Smooth muscle cell of the brain vasculature (primary cell): ENCODE measurements at regions not wholly inside any gene's neighbourhood (a gene's known extent, or its start where the extent isn't known, plus 50 kb on each side); places are given as distances from the start of the nearest gene placed in this dataset.

ENCODE experiments used
- DNase-seq: peaks from one replicate; pipeline ENCODE4 v3.0.0-alpha.2; 2012; ENCODE audit warnings: low read depth, low spot score

GRCh38 chr10:44244745-44245600, 139.9 kb downstream of the CXCL12 start:
- DNase-seq, result no peak

- no peak for DNase-seq
These were observed 140.9 kb downstream of the CXCL12 start for GRCh38 chr10:44243851-44244510.

GRCh38 chr10:44242826-44243225, 142.1 kb downstream of the CXCL12 start:
- no peak for DNase-seq

- DNase-seq, result no peak
These were observed 142.8 kb downstream of the CXCL12 start for GRCh38 chr10:44242091-44242490.

- no peak for DNase-seq
These were observed 144.2 kb downstream of the CXCL12 start for GRCh38 chr10:44240584-44241205.

- no peak for DNase-seq
These were observed 146.7 kb downstream of the CXCL12 start for GRCh38 chr10:44238212-44238611.

- no peak for DNase-seq
These were observed 147.4 kb downstream of the CXCL12 start for GRCh38 chr10:44237364-44238049.

- DNase-seq, result no peak
These were observed 149.5 kb downstream of the CXCL12 start for GRCh38 chr10:44235363-44235762.

- no peak for DNase-seq
These were observed 150.4 kb downstream of the CXCL12 start for GRCh38 chr10:44234483-44234875.

GRCh38 chr10:44233561-44234482, 151.1 kb downstream of the CXCL12 start:
- no peak for DNase-seq

GRCh38 chr10:44217274-44217820, 167.6 kb downstream of the CXCL12 start:
- DNase-seq, result no peak

- DNase-seq, result no peak
These were observed 168.8 kb downstream of the CXCL12 start for GRCh38 chr10:44216073-44216472.

- DNase-seq, result no peak
These were observed 175.1 kb downstream of the CXCL12 start for GRCh38 chr10:44209811-44210210.

- DNase-seq, result no peak
These were observed 177.7 kb downstream of the CXCL12 start for GRCh38 chr10:44207160-44207559.

GRCh38 chr10:44206127-44206818, 178.6 kb downstream of the CXCL12 start:
- DNase-seq, result no peak

- no peak for DNase-seq
These were observed 179.8 kb downstream of the CXCL12 start for GRCh38 chr10:44205067-44205466.

GRCh38 chr10:44203535-44203934, 181.4 kb downstream of the CXCL12 start:
- DNase-seq, result no peak

GRCh38 chr10:44202952-44203351, 181.9 kb downstream of the CXCL12 start:
- no peak for DNase-seq

GRCh38 chr10:44201656-44202055, 183.2 kb downstream of the CXCL12 start:
- DNase-seq, result no peak

GRCh38 chr10:44201011-44201410, 183.9 kb downstream of the CXCL12 start:
- no peak for DNase-seq
